Adrenal gland (tissue), 9 donors: ENCODE measurements at regions not wholly inside any gene's neighbourhood (a gene's known extent, or its start where the extent isn't known, plus 50 kb on each side); places are given as distances from the start of the nearest gene placed in this dataset.
"Not testable (repeated sequence)": the region's sequence is repeated elsewhere in the genome, so short reads cannot be mapped to it uniquely, and the experiment has no call there.

ENCODE experiments used
- DNase-seq, 7 donors: peaks; one replicate each; pipeline ENCODE4 v3.0.0-alpha.2; 2019 to 2020
- H3K27ac ChIP-seq, 5 donors: fragments of 200-600 bp; sonication (generic) in 4 of 5; 1 replicate in 3 of 5; 2 replicates in 2 of 5; pipeline versions ENCODE4 v1.5.1 to v1.8.0; 2016 to 2020; ENCODE audit warnings: mild to moderate bottlenecking in 1 of 5
- H3K27me3 ChIP-seq: fragments of 200-600 bp; 2 replicates; pipeline ENCODE4 v1.8.0; 2021
- H3K36me3 ChIP-seq, 2 donors: fragments of 200-600 bp; replicated peaks in 1 of 2; 1 replicate in 1 of 2; 2 replicates in 1 of 2; pipeline versions ENCODE4 v1.5.1 to v1.8.0; 2018 to 2022
- H3K4me1 ChIP-seq, 2 donors: fragments of 200-600 bp; replicated peaks in 1 of 2; 1 replicate in 1 of 2; 2 replicates in 1 of 2; pipeline versions ENCODE4 v1.5.1 to v1.8.0; 2018 to 2021
- H3K4me3 ChIP-seq, 4 donors: fragments of 200-600 bp; sonication (generic) in 3 of 4; one replicate each; pipeline ENCODE4 v1.5.1; 2016 to 2018
- H3K9me3 ChIP-seq, 3 donors: fragments of 200-600 bp; sonication (generic) in 1 of 3; replicated peaks in 1 of 3; 1 replicate in 2 of 3; 2 replicates in 1 of 3; pipeline versions ENCODE4 v1.5.1 to v1.8.0; 2016 to 2021
- POLR2A ChIP-seq, 2 donors: fragments of 450-650 bp; IDR thresholded peaks; one replicate each; pipeline ENCODE4 v1.6.1; 2017; ENCODE audit warnings: antibody characterized with exemption in 2 of 2, mild to moderate bottlenecking in 2 of 2, moderate library complexity in 1 of 2
- WGBS, 4 donors: extraction: QIAGEN DNeasy Blood & Tissue Kit in 2 of 4; methylation state at CpG; one replicate each; pipeline versions ENCODE4 v1.1.5 to v1.1.7; 2013 to 2017; 5-methylcytosine and 5-hydroxymethylcytosine counted together
- intact Hi-C, 2 donors: fragments of 100-400 bp; cut with DNase I; formaldehyde crosslinking; loops; one replicate each; pipeline versions ENCODE4 v1.14.1 to v1.15.0; 2022 to 2023
- TF ChIP-seq, protein P1 (sequence below), 6 experiments: fragments of 450-650 bp in 4 of 6; fragments of 200-600 bp in 2 of 6; sonication (generic) in 1 of 6; IDR thresholded peaks; 1 replicate in 5 of 6; 2 replicates in 1 of 6; pipeline versions ENCODE4 v1.5.1 to v1.8.0; 2016 to 2021; ENCODE audit warnings: antibody characterized with exemption in 6 of 6, mild to moderate bottlenecking in 2 of 6, moderate library complexity in 1 of 6
- donor health status: healthy with polysubstance abuse.
- donor health status: Bipolar disorder and iron deficiency.
- donor health status: DM: yes; HTN: yes; CAD: no.
- donor health status: DM: no; HTN: no; CAD: no.
- donor health status: DM: no; HTN: no; CAD: no.

GRCh38 chr12:39699079-39699478 lies 79.5 kb upstream of the ABCD2 start:
- H3K4me3 ChIP-seq, H3K4me1 ChIP-seq, H3K27me3 ChIP-seq, H3K9me3 ChIP-seq, H3K36me3 ChIP-seq, DNase-seq, H3K27ac ChIP-seq: not testable (repeated sequence)
- WGBS, 4 donors, result 90 to 93% (median 92%) methylated on average over 17 of the region's 17 CpGs
- intact Hi-C loops, result loop anchor here in 1 of 2 donors (10.0 kb wide), 1 partner anchor 384 kb away; no protein-coding TSS in a partner anchor

DNA sequence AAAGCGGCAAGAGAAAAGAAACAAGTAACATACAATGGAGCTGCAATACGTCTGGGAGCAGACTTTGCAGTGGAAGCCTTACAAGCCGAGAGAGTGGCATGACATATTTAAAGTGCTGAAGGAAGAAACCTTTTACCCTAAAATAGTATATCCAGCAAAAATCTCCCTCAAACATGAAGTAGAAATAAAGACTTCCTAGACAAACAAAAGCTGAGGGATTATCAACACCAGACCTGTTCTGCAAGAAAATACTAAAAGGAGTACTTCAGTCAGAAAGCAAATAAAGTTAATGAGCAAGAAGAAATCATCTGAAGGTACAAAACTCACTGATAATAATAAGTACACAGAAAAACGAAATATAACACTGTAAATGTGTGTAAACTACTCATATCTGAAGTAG lies 77.5 kb upstream of the ABCD2 start:
- Histone ChIP-seq H3K4me3 (no peak overlapping the region), H3K4me1 (no peaks in the 10 kb centered on the region), H3K9me3 (peaks cover 0 to 3% (median 0%) of the 10 kb centered on the region in 3 donors), H3K36me3 (no peaks in the 10 kb centered on the region), H3K27me3 (no peaks in the 10 kb centered on the region), H3K27ac (no peak overlapping the region)
- TF ChIP-seq, protein P1, sequence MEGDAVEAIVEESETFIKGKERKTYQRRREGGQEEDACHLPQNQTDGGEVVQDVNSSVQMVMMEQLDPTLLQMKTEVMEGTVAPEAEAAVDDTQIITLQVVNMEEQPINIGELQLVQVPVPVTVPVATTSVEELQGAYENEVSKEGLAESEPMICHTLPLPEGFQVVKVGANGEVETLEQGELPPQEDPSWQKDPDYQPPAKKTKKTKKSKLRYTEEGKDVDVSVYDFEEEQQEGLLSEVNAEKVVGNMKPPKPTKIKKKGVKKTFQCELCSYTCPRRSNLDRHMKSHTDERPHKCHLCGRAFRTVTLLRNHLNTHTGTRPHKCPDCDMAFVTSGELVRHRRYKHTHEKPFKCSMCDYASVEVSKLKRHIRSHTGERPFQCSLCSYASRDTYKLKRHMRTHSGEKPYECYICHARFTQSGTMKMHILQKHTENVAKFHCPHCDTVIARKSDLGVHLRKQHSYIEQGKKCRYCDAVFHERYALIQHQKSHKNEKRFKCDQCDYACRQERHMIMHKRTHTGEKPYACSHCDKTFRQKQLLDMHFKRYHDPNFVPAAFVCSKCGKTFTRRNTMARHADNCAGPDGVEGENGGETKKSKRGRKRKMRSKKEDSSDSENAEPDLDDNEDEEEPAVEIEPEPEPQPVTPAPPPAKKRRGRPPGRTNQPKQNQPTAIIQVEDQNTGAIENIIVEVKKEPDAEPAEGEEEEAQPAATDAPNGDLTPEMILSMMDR (IDR thresholded peaks at IDR 0.05), result no peak
- no peak for TF ChIP-seq POLR2A (IDR thresholded peaks at IDR 0.05)
- no peak for DNase-seq
- intact Hi-C loops, result loop anchor here in 1 of 2 donors (10.0 kb wide), 1 partner anchor 382 kb away; no protein-coding TSS in a partner anchor
- 71 to 80% (median 74%) methylated on average over 4 of the region's 4 CpGs for WGBS, 4 donors

GRCh38 chr12:39692258-39692853 lies 72.8 kb upstream of the ABCD2 start:
- Histone ChIP-seq H3K4me1 (no peaks in the 10 kb centered on the region), H3K27me3 (no peaks in the 10 kb centered on the region), H3K27ac (no peak overlapping the region), H3K4me3 (no peak overlapping the region), H3K9me3 (peaks cover 0 to 3% (median 0%) of the 10 kb centered on the region in 3 donors), H3K36me3 (no peaks in the 10 kb centered on the region)
- no peak for DNase-seq
- 45 to 59% (median 49%) methylated on average over 1 of the region's 1 CpG for WGBS, 4 donors
- no peak for TF ChIP-seq POLR2A (IDR thresholded peaks at IDR 0.05)
- TF ChIP-seq, protein P1 (IDR thresholded peaks at IDR 0.05), result peak in 4 of 6 experiments; percentile 32 to 61 (median 54)
- intact Hi-C loops, result loop anchor here in 1 of 2 donors (10.0 kb wide), 1 partner anchor 378 kb away; no protein-coding TSS in a partner anchor

DNA sequence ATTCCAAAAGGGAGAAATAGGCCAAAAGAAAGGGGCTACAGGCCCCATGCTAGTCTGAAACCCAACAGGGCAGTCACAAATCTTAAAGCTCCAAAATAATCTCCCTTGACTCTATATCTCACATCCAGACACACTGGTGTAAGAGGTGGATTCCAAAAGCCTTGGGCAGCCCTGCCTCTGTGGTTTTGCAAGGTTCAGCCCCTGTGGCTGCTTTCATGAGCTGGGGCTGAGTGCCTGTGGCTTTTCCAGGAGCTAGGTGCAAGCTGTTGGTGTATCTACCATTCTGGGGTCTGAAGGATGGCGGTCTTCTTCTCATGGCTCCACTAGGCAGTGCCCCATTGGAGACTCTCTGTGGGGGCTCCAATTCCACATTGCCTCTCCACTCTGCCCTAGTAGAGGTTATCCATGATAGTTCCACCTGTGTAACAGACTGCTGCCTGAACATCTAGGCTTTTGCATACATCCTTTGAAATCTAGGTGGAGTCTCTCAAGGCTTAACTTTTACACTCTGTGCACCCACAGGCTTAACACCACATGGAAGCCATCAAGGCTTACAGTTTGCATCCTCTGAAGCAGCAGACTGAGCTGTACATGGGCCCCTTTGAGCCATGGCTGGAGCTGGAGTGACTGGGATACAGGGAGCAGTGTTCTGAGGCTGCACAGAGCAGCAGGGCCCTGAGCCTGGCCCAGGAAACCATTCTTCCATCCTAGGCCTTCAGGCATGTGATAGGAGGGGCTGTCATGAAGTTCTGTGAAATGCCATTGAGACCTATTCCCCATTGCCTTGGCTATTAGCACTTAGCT lies 66.5 kb upstream of the ABCD2 start:
- H3K4me1 ChIP-seq, result no peaks in the 10 kb centered on the region
- TF ChIP-seq, protein P1 (IDR thresholded peaks at IDR 0.05), result no peak
- TF ChIP-seq POLR2A (IDR thresholded peaks at IDR 0.05), result no peak
- no peaks in the 10 kb centered on the region for H3K36me3 ChIP-seq
- no peaks in the 10 kb centered on the region for H3K27me3 ChIP-seq
- H3K9me3 ChIP-seq, result no peaks in the 10 kb centered on the region
- WGBS, 4 donors, result 95 to 100% (median 100%) methylated on average over 1 of the region's 1 CpG
- no peak overlapping the region for H3K27ac ChIP-seq
- H3K4me3 ChIP-seq, result no peak overlapping the region
- intact Hi-C loops, result no loop called here
- DNase-seq, result no peak
